ENCODE measurements at regions not wholly inside any gene's neighbourhood (a gene's known extent, or its start where the extent isn't known, plus 50 kb on each side); places are given as distances from the start of the nearest gene placed in this dataset.

GRCh38 chr6:10000551-10000950 lies 414.3 kb downstream of the TFAP2A start:
- peak; percentile 60 for DNase-seq

GRCh38 chr6:9999796-10000195 lies 415.1 kb downstream of the TFAP2A start:
- no peaks in the 10 kb centered on the region for H3K9me3 Mint-ChIP-seq
- H3K4me3 Mint-ChIP-seq = no peak overlapping the region
- TF ChIP-seq CTCF (IDR thresholded peaks at IDR 0.05) = no peak
- H3K27ac Mint-ChIP-seq = no peak overlapping the region
- no peaks in the 10 kb centered on the region for H3K36me3 Mint-ChIP-seq (ENCODE audit: low read depth)
- H3K4me1 Mint-ChIP-seq (ENCODE audit: low read depth) = peaks cover 13% of the 10 kb centered on the region
- DNase-seq = peak; percentile 3
- H3K27me3 Mint-ChIP-seq (ENCODE audit: insufficient read depth) = 0 out of 2 replicates have a peak, but pooled peaks cover 2% of the 10 kb centered on the region

More at GRCh38 chr6:10000551-10000950, 414.3 kb downstream of the TFAP2A start:
- peaks cover 13% of the 10 kb centered on the region for H3K4me1 Mint-ChIP-seq (ENCODE audit: low read depth)
- no peaks in the 10 kb centered on the region for H3K36me3 Mint-ChIP-seq (ENCODE audit: low read depth)
- H3K27me3 Mint-ChIP-seq (ENCODE audit: insufficient read depth) = 0 out of 2 replicates have a peak, but pooled peaks cover 2% of the 10 kb centered on the region
- no peak for TF ChIP-seq CTCF (IDR thresholded peaks at IDR 0.05)
- H3K4me3 Mint-ChIP-seq = no peak overlapping the region
- no peaks in the 10 kb centered on the region for H3K9me3 Mint-ChIP-seq
- H3K27ac Mint-ChIP-seq = peak overlapping the region; percentile 20; the same call in 1 of the 2 replicates

GRCh38 chr6:9986273-9986672 lies 428.6 kb downstream of the TFAP2A start:
- H3K36me3 Mint-ChIP-seq (ENCODE audit: low read depth) = no peaks in the 10 kb centered on the region
- H3K9me3 Mint-ChIP-seq = no peaks in the 10 kb centered on the region
- no peak for DNase-seq
- TF ChIP-seq CTCF (IDR thresholded peaks at IDR 0.05) = no peak
- H3K4me3 Mint-ChIP-seq = no peak overlapping the region
- H3K4me1 Mint-ChIP-seq (ENCODE audit: low read depth) = no peaks in the 10 kb centered on the region
- H3K27ac Mint-ChIP-seq = no peak overlapping the region
- H3K27me3 Mint-ChIP-seq (ENCODE audit: insufficient read depth) = no peaks in the 10 kb centered on the region; the same call in 1 of the 2 replicates

GRCh38 chr6:9985481-9985880 lies 429.4 kb downstream of the TFAP2A start:
- DNase-seq = no peak
- no peak for TF ChIP-seq CTCF (IDR thresholded peaks at IDR 0.05)
- Mint-ChIP-seq H3K9me3 (no peaks in the 10 kb centered on the region), H3K4me3 (no peak overlapping the region), H3K27me3 (ENCODE audit: insufficient read depth) (no peaks in the 10 kb centered on the region; the same call in 1 of the 2 replicates), H3K4me1 (ENCODE audit: low read depth) (no peaks in the 10 kb centered on the region), H3K27ac (no peak overlapping the region), H3K36me3 (ENCODE audit: low read depth) (no peaks in the 10 kb centered on the region)

GRCh38 chr6:9984607-9985006 lies 430.3 kb downstream of the TFAP2A start:
- TF ChIP-seq CTCF (IDR thresholded peaks at IDR 0.05) = no peak
- DNase-seq = no peak
- Mint-ChIP-seq H3K27me3 (ENCODE audit: insufficient read depth) (no peaks in the 10 kb centered on the region; the same call in 1 of the 2 replicates), H3K9me3 (no peaks in the 10 kb centered on the region), H3K4me1 (ENCODE audit: low read depth) (no peaks in the 10 kb centered on the region), H3K4me3 (no peak overlapping the region), H3K27ac (no peak overlapping the region), H3K36me3 (ENCODE audit: low read depth) (no peaks in the 10 kb centered on the region)

GRCh38 chr6:9983168-9983567 lies 431.7 kb downstream of the TFAP2A start:
- Mint-ChIP-seq H3K4me3 (no peak overlapping the region), H3K27ac (no peak overlapping the region), H3K27me3 (ENCODE audit: insufficient read depth) (peaks cover 2% of the 10 kb centered on the region; the same call in 1 of the 2 replicates), H3K4me1 (ENCODE audit: low read depth) (no peaks in the 10 kb centered on the region), H3K36me3 (ENCODE audit: low read depth) (no peaks in the 10 kb centered on the region), H3K9me3 (no peaks in the 10 kb centered on the region)
- no peak for TF ChIP-seq CTCF (IDR thresholded peaks at IDR 0.05)
- no peak for DNase-seq

Measured in HFFc6 (cell line).